ENCODE measurements at regions not wholly inside any gene's neighbourhood (a gene's known extent, or its start where the extent isn't known, plus 50 kb on each side); places are given as distances from the start of the nearest gene placed in this dataset.
"Not testable (repeated sequence)": the region's sequence is repeated elsewhere in the genome, so short reads cannot be mapped to it uniquely, and the experiment has no call there.

GRCh38 chr6:144410574-144410973, 125.4 kb downstream of the UTRN start:
- TF ChIP-seq POLR2A, CTCF (IDR thresholded peaks at IDR 0.05): not testable (repeated sequence)

Data from suprapubic skin (tissue), 3 donors.